ENCODE measurements at regions not wholly inside any gene's neighbourhood (a gene's known extent, or its start where the extent isn't known, plus 50 kb on each side); places are given as distances from the start of the nearest gene placed in this dataset.

DNA sequence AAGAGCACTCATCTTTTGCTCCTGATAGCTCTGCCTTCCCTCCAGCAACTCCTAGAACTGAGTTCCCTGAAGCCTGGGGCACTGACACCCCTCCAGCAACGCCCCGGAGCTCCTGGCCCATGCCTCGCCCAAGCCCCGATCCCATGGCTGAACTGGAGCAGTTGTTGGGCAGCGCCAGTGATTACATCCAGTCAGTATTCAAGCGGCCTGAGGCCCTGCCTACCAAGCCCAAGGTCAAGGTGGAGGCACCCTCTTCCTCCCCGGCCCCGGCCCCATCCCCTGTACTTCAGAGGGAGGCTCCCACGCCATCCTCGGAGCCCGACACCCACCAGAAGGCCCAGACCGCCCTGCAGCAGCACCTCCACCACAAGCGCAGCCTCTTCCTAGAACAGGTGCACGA lies 62.4 kb downstream of the TET3 start:
- H3K4me1 ChIP-seq (ENCODE audit: insufficient read depth, low read length): no peaks in the 10 kb centered on the region
- H3K36me3 ChIP-seq (ENCODE audit: insufficient read depth, low read length): no peaks in the 10 kb centered on the region
- no peaks in the 10 kb centered on the region for H3K27me3 ChIP-seq (ENCODE audit: control insufficient read depth in 1 of 2, insufficient read depth in 2 of 2, low read length in 2 of 2)
- no peaks in the 10 kb centered on the region for H3K9me3 ChIP-seq (ENCODE audit: low read length)
- H3K9ac ChIP-seq (ENCODE audit: low read length): no peak overlapping the region
- no peak overlapping the region for H3K27ac ChIP-seq (ENCODE audit: low read depth, low read length)
- H3K4me3 ChIP-seq (ENCODE audit: low read depth in 1 of 2, low read length in 2 of 2): no peak overlapping the region

GRCh38 chr2:74048147-74048546 lies 63.4 kb downstream of the TET3 start:
- Histone ChIP-seq H3K4me1 (ENCODE audit: insufficient read depth, low read length) (no peaks in the 10 kb centered on the region), H3K36me3 (ENCODE audit: insufficient read depth, low read length) (no peaks in the 10 kb centered on the region), H3K4me3 (ENCODE audit: low read depth in 1 of 2, low read length in 2 of 2) (no peak overlapping the region), H3K9ac (ENCODE audit: low read length) (no peak overlapping the region), H3K27me3 (ENCODE audit: control insufficient read depth in 1 of 2, insufficient read depth in 2 of 2, low read length in 2 of 2) (no peaks in the 10 kb centered on the region), H3K9me3 (ENCODE audit: low read length) (no peaks in the 10 kb centered on the region), H3K27ac (ENCODE audit: low read depth, low read length) (no peak overlapping the region)

GRCh38 chr2:74048843-74049519 lies 64.3 kb downstream of the TET3 start:
- Histone ChIP-seq H3K27me3 (ENCODE audit: control insufficient read depth in 1 of 2, insufficient read depth in 2 of 2, low read length in 2 of 2) (no peaks in the 10 kb centered on the region), H3K4me1 (ENCODE audit: insufficient read depth, low read length) (no peaks in the 10 kb centered on the region), H3K9ac (ENCODE audit: low read length) (no peak overlapping the region), H3K27ac (ENCODE audit: low read depth, low read length) (no peak overlapping the region), H3K4me3 (ENCODE audit: low read depth in 1 of 2, low read length in 2 of 2) (no peak overlapping the region), H3K9me3 (ENCODE audit: low read length) (no peaks in the 10 kb centered on the region), H3K36me3 (ENCODE audit: insufficient read depth, low read length) (no peaks in the 10 kb centered on the region)

GRCh38 chr2:74050151-74050550 lies 65.4 kb downstream of the TET3 start:
- Histone ChIP-seq H3K36me3 (ENCODE audit: insufficient read depth, low read length) (no peaks in the 10 kb centered on the region), H3K4me1 (ENCODE audit: insufficient read depth, low read length) (no peaks in the 10 kb centered on the region), H3K27me3 (ENCODE audit: control insufficient read depth in 1 of 2, insufficient read depth in 2 of 2, low read length in 2 of 2) (no peaks in the 10 kb centered on the region), H3K27ac (ENCODE audit: low read depth, low read length) (no peak overlapping the region), H3K9me3 (ENCODE audit: low read length) (no peaks in the 10 kb centered on the region), H3K9ac (ENCODE audit: low read length) (no peak overlapping the region), H3K4me3 (ENCODE audit: low read depth in 1 of 2, low read length in 2 of 2) (no peak overlapping the region)

GRCh38 chr2:74051504-74051903 lies 66.8 kb downstream of the TET3 start:
- H3K9me3 ChIP-seq (ENCODE audit: low read length): no peaks in the 10 kb centered on the region
- H3K4me3 ChIP-seq (ENCODE audit: low read depth in 1 of 2, low read length in 2 of 2): no peak overlapping the region
- H3K4me1 ChIP-seq (ENCODE audit: insufficient read depth, low read length): no peaks in the 10 kb centered on the region
- H3K27me3 ChIP-seq (ENCODE audit: control insufficient read depth in 1 of 2, insufficient read depth in 2 of 2, low read length in 2 of 2): no peaks in the 10 kb centered on the region
- no peak overlapping the region for H3K27ac ChIP-seq (ENCODE audit: low read depth, low read length)
- H3K36me3 ChIP-seq (ENCODE audit: insufficient read depth, low read length): no peaks in the 10 kb centered on the region
- H3K9ac ChIP-seq (ENCODE audit: low read length): no peak overlapping the region

DNA sequence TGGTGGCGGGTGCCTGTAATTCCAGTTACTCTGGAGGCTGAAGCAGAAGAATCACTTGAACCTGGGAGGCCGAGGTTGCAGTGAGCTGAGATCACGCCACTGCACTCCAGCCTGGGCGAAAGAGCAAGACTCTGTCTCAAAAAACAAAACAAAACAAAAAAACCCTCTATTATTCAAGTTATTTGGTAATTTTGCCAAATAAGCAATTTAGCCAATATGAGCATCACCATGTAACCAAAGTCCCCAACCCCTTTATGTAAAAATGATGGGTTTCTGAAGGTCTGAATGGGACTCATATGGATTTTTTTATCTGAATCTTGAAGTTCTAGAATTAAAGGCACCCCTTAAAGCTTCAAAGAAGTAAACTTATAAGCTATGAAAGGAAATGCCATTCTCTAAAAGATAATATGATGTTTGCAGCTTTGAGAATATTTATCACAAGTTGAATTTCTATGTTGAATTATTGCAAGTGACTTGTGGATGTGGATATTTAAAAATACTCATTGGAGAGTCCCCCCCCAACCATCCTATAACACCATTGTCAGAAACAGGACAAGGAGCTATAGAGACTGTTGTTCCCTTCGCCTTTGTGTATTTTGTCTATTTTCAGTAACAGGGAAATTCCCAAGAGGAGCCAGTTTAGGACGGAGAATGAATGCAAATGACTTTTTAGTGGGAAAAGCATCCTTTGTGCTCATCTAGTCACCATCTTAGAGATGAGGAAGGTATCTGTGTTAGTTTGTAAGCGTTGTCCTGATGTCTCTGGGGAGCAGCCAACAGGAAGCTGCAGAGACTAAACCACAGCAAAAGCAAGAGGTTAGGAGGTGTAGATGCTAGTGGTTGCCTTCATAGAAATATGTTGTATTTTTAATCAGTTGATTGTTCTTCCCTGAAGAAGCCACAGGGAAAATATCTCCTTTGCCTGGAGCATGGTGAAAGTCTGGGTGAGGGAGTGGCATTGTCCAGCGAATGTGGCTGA lies 68.3 kb downstream of the TET3 start:
- Histone ChIP-seq H3K27me3 (ENCODE audit: control insufficient read depth in 1 of 2, insufficient read depth in 2 of 2, low read length in 2 of 2) (no peaks in the 10 kb centered on the region), H3K4me1 (ENCODE audit: insufficient read depth, low read length) (no peaks in the 10 kb centered on the region), H3K9me3 (ENCODE audit: low read length) (no peaks in the 10 kb centered on the region), H3K36me3 (ENCODE audit: insufficient read depth, low read length) (no peaks in the 10 kb centered on the region), H3K4me3 (ENCODE audit: low read depth in 1 of 2, low read length in 2 of 2) (no peak overlapping the region), H3K9ac (ENCODE audit: low read length) (no peak overlapping the region), H3K27ac (ENCODE audit: low read depth, low read length) (no peak overlapping the region)

DNA sequence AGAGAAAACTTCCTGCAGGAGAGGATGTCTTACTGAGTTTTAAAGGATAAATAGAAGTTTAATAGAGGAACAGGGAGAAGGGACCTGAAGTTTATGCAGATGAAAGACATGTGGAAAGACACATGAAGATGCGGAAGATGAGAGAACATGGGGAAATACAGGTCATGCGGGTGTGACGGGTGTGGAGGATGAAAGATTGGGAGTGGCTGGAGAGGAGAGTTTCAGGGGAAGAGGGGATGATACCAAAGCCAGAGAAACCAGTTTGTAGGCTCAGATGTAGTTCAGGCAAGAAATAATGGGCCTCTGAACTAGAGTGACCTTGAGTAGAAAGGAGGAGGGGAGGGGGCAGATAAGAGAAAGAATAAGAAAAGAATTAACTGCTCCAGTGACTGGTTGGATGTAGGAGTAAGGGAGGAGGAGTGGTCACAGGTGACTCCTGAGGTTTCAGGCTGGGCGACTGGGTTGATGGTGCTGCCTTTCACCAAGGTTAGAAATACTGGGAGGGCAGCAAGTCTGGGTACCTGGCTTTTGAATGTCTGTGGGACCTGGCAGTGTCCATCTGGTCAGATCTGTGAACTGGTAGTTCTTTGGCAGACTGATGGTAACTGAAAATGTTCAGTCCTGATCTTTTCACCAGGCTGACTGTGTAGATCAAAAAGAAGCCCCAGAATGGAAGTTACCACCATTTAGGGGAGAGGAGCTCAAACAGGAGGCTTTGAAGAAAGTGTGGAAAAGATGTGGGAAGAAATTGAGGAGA lies 69.4 kb downstream of the TET3 start:
- Histone ChIP-seq H3K9ac (ENCODE audit: low read length) (no peak overlapping the region), H3K27me3 (ENCODE audit: control insufficient read depth in 1 of 2, insufficient read depth in 2 of 2, low read length in 2 of 2) (no peaks in the 10 kb centered on the region), H3K36me3 (ENCODE audit: insufficient read depth, low read length) (no peaks in the 10 kb centered on the region), H3K4me3 (ENCODE audit: low read depth in 1 of 2, low read length in 2 of 2) (no peak overlapping the region), H3K4me1 (ENCODE audit: insufficient read depth, low read length) (no peaks in the 10 kb centered on the region), H3K9me3 (ENCODE audit: low read length) (no peaks in the 10 kb centered on the region), H3K27ac (ENCODE audit: low read depth, low read length) (no peak overlapping the region)

DNA sequence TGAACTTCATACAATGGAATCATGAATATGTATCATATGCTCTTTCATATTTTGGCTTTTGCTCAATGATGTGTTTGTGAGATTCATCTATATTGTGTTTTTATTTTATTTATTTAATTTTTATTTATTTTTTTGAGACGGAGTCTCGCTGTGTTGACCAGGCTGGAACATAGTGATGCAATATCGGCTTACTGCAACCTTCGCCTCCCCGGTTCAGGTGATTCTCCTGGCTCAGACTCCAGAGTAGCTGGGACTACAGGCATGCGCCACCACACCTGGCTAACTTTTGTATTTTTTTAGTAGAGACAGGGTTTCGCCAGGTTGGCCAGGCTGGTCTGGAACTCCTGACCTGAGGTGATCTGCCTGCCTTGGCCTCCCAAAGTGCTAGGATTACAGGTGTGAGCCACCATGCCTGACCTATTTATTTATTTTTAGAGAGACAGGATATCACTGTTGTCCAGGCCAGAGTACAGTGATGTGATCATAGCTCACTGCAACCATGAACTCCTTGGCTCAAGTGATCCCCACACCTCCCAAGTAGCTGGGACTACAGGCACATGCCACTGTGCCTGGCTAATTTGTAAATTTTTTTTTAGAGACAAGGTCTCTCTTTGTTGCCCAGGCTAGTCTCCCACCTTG lies 74.5 kb downstream of the TET3 start:
- Histone ChIP-seq H3K27ac (ENCODE audit: low read depth, low read length) (no peak overlapping the region), H3K9me3 (ENCODE audit: low read length) (no peaks in the 10 kb centered on the region), H3K9ac (ENCODE audit: low read length) (no peak overlapping the region), H3K4me1 (ENCODE audit: insufficient read depth, low read length) (no peaks in the 10 kb centered on the region), H3K4me3 (ENCODE audit: low read depth in 1 of 2, low read length in 2 of 2) (no peak overlapping the region), H3K27me3 (ENCODE audit: control insufficient read depth in 1 of 2, insufficient read depth in 2 of 2, low read length in 2 of 2) (no peaks in the 10 kb centered on the region), H3K36me3 (ENCODE audit: insufficient read depth, low read length) (no peaks in the 10 kb centered on the region)

DNA sequence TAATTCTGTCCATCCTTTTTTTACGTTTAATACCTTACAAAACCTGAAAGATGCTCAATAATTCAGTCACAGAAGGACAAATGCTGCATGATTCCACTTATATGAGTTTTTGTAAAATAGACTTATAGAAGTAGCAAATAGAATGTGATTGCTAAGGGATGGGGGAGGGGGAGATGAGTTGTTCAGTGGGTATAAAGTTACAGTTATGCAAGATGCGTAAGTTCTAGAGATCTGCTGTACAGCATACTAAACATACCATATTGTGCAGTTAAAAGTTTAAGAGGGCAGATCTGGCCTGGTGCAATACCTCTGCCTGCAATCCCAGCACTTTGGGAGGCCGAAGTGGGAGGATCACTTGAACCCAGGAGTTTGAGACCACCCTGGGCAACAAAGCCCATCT lies 78.8 kb downstream of the TET3 start:
- Histone ChIP-seq H3K36me3 (ENCODE audit: insufficient read depth, low read length) (no peaks in the 10 kb centered on the region), H3K27ac (ENCODE audit: low read depth, low read length) (no peak overlapping the region), H3K4me3 (ENCODE audit: low read depth in 1 of 2, low read length in 2 of 2) (no peak overlapping the region), H3K9ac (ENCODE audit: low read length) (no peak overlapping the region), H3K27me3 (ENCODE audit: control insufficient read depth in 1 of 2, insufficient read depth in 2 of 2, low read length in 2 of 2) (no peaks in the 10 kb centered on the region), H3K9me3 (ENCODE audit: low read length) (no peaks in the 10 kb centered on the region), H3K4me1 (ENCODE audit: insufficient read depth, low read length) (peaks cover 8% of the 10 kb centered on the region)

- Histone ChIP-seq H3K9me3 (ENCODE audit: low read length) (no peaks in the 10 kb centered on the region), H3K27ac (ENCODE audit: low read depth, low read length) (no peak overlapping the region), H3K36me3 (ENCODE audit: insufficient read depth, low read length) (no peaks in the 10 kb centered on the region), H3K4me3 (ENCODE audit: low read depth in 1 of 2, low read length in 2 of 2) (no peak overlapping the region), H3K9ac (ENCODE audit: low read length) (no peak overlapping the region), H3K4me1 (ENCODE audit: insufficient read depth, low read length) (peaks cover 8% of the 10 kb centered on the region), H3K27me3 (ENCODE audit: control insufficient read depth in 1 of 2, insufficient read depth in 2 of 2, low read length in 2 of 2) (no peaks in the 10 kb centered on the region)
Measured at GRCh38 chr2:74065456-74065855, 80.7 kb downstream of the TET3 start.
